PC-3 (cell line): ENCODE measurements at regions not wholly inside any gene's neighbourhood (a gene's known extent, or its start where the extent isn't known, plus 50 kb on each side); places are given as distances from the start of the nearest gene placed in this dataset.

Experiments
- CTCF ChIP-seq: fragments of 300-600 bp; sonication (generic); conservative IDR thresholded peaks from 2 replicates; pipeline ENCODE4 v1.5.1; 2017; ENCODE audit warnings: antibody characterized with exemption, low read depth, mild to moderate bottlenecking, low read length
- EZH2 ChIP-seq: fragments of 300-600 bp; sonication (generic); IDR thresholded peaks from one replicate; pipeline ENCODE4 v1.6.1; 2017; ENCODE audit warnings: antibody characterized with exemption, mild to moderate bottlenecking, low read length; ENCODE audit not compliant: unreplicated experiment

GRCh38 chr3:59270209-59270608 lies 220.4 kb upstream of the CFAP20DC start:
- no peak for TF ChIP-seq CTCF
- no peak for TF ChIP-seq EZH2
